Duodenal mucosa (tissue), 2 donors: ENCODE measurements at regions not wholly inside any gene's neighbourhood (a gene's known extent, or its start where the extent isn't known, plus 50 kb on each side); places are given as distances from the start of the nearest gene placed in this dataset.

Experiments used
- H3K27ac ChIP-seq: one replicate; pipeline ENCODE4 v1.7.0; 2013; ENCODE audit warnings: low read depth, low read length
- H3K27me3 ChIP-seq, 2 donors: one replicate each; pipeline ENCODE4 v1.7.0; 2013; ENCODE audit warnings: low read length in 2 of 2, control low read depth in 1 of 2; ENCODE audit not compliant: insufficient read depth in 2 of 2, control insufficient read depth in 1 of 2
- H3K36me3 ChIP-seq, 2 donors: one replicate each; pipeline ENCODE4 v1.7.0; 2013; ENCODE audit warnings: low read length in 2 of 2, control low read depth in 1 of 2; ENCODE audit not compliant: insufficient read depth in 2 of 2, control insufficient read depth in 1 of 2
- H3K4me1 ChIP-seq, 2 donors: one replicate each; pipeline ENCODE4 v1.7.0; 2013; ENCODE audit warnings: low read length in 2 of 2, control low read depth in 1 of 2; ENCODE audit not compliant: insufficient read depth in 2 of 2, control insufficient read depth in 1 of 2
- H3K4me3 ChIP-seq, 2 donors: one replicate each; pipeline ENCODE4 v1.7.0; 2013; ENCODE audit warnings: low read length in 2 of 2, low read depth in 1 of 2
- H3K9ac ChIP-seq, 2 donors: one replicate each; pipeline ENCODE4 v1.7.0; 2013; ENCODE audit warnings: low read length in 2 of 2, low read depth in 1 of 2
- H3K9me3 ChIP-seq, 2 donors: one replicate each; pipeline ENCODE4 v1.7.0; 2013; ENCODE audit warnings: low read length in 2 of 2, control low read depth in 1 of 2; ENCODE audit not compliant: control insufficient read depth in 1 of 2

DNA sequence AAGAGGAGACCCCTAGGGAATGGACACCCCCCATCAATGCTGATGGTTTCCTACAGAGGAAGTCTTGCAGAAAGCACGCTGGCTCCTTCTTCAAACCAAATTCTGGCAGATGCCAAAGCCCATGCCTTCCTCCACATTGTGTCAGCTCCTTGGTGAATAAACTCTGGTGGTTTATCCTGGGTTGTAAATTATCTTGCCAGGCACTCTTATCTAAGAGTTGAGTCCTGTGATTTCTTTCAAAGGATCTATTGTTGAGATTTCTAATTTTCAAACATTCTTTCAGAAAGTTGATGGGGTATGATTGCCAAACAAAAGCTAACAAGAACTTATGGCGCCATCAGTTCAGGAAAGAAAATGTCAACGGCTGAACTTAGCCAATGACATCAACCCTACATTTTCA lies 160.4 kb downstream of the NSG2 start:
- no peaks in the 10 kb centered on the region for H3K4me1 ChIP-seq
- no peak overlapping the region for H3K4me3 ChIP-seq
- no peak overlapping the region for H3K9ac ChIP-seq
- peaks cover 3 to 6% of the 10 kb centered on the region in 2 donors for H3K27me3 ChIP-seq
- H3K36me3 ChIP-seq: no peaks in the 10 kb centered on the region
- no peak overlapping the region for H3K27ac ChIP-seq
- H3K9me3 ChIP-seq: no peaks in the 10 kb centered on the region

DNA sequence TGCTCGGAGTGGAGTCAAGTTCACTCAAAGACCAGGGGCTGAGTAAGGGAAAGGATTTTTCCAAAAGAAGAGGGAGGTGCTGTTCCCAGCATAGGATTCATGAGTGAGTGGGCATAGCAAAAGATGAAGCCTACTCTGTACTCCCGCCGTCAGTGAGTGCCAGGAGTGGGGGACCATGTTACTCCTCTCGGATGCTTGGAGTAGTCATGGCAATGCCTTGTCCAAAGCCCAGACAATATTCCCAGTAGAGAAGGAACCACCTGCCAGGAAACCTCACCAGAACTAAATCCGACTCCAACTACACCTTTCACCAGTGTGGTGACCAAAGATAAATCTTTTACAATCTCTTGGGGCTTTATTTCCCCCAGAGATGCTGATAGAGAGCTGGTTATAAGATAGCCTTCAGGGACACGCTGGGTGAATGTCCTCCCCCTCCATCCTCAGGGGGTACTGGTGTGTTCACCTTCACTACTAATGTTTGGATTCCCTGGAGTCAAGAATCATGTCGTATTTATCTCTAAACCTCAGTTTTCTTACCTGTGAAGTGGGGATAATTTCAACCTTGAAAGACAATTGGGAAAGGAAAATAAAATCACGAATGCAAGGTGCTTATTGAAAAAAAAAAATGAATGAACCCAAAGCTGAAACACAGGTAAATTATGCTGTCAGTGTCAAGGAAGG lies 165.2 kb downstream of the NSG2 start:
- no peak overlapping the region for H3K4me3 ChIP-seq
- no peaks in the 10 kb centered on the region for H3K9me3 ChIP-seq
- no peak overlapping the region for H3K9ac ChIP-seq
- H3K27ac ChIP-seq: no peak overlapping the region
- H3K27me3 ChIP-seq: peaks cover 3 to 4% of the 10 kb centered on the region in 2 donors
- H3K4me1 ChIP-seq: no peaks in the 10 kb centered on the region
- H3K36me3 ChIP-seq: no peaks in the 10 kb centered on the region

DNA sequence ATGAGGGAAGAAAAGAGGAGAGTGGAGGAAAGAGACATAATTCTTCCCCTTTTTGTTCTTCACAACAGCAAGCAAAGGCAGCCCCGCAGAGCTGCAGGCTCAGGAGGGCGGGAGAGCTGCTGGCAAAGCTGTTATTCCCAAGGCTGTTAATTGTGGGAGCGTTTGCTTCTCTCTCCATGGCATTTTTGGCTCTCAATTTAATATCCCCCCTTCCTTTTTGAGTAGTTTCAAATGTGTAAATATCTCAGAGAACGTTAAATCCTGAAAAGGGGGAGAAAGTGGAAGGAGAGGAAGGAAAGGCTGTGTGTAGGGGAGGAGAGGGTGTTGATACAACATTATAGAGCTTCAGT lies 165.7 kb downstream of the NSG2 start:
- H3K9ac ChIP-seq: no peak overlapping the region
- peaks cover 3% of the 10 kb centered on the region in 2 donors for H3K27me3 ChIP-seq
- no peaks in the 10 kb centered on the region for H3K9me3 ChIP-seq
- no peak overlapping the region for H3K27ac ChIP-seq
- no peaks in the 10 kb centered on the region for H3K36me3 ChIP-seq
- H3K4me1 ChIP-seq: no peaks in the 10 kb centered on the region
- H3K4me3 ChIP-seq: no peak overlapping the region

DNA sequence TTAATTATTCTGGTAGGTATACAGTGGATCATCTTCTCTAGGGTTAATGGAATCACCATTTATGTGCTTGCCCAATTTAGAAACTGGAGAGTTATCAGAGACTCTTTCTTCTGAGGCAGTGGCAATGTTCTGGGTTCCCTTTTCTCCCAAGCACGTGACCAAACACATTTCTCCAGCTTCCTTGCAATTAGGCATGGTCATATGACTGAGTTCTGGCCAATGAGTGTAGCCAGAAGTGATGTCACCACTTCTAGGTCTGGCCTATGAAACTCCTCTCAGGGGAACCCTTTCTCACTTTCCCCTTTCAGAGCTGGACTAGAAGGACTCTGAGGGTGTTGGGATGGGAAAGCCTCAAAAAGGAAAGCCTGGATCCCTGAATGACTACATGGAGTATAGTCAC lies 172.0 kb downstream of the NSG2 start:
- Histone ChIP-seq H3K36me3 (no peaks in the 10 kb centered on the region), H3K9ac (no peak overlapping the region), H3K4me3 (no peak overlapping the region), H3K4me1 (no peaks in the 10 kb centered on the region), H3K9me3 (no peaks in the 10 kb centered on the region), H3K27me3 (peaks cover 3 to 7% of the 10 kb centered on the region in 2 donors), H3K27ac (no peak overlapping the region)

DNA sequence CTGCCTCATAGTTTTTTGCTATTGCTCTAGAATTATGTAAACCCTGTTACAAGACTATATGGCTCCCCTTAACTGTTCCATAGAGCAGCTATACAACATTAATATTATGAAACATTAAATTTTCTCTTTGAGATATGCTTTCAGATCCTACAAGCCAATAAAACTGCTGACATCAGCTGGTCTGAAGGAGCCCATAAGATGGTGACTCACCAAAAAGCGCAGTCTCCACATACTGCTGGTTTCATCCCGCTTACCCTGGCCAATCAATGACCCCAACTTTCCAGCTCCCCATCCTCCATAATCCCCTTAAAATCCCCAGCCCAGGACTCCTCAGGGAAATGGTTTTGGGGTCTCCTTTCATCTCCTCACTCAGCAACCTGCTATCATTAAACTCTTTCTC lies 172.7 kb downstream of the NSG2 start:
- Histone ChIP-seq H3K9ac (no peak overlapping the region), H3K27me3 (peaks cover 3 to 7% of the 10 kb centered on the region in 2 donors), H3K27ac (no peak overlapping the region), H3K9me3 (no peaks in the 10 kb centered on the region), H3K36me3 (no peaks in the 10 kb centered on the region), H3K4me3 (no peak overlapping the region), H3K4me1 (no peaks in the 10 kb centered on the region)

DNA sequence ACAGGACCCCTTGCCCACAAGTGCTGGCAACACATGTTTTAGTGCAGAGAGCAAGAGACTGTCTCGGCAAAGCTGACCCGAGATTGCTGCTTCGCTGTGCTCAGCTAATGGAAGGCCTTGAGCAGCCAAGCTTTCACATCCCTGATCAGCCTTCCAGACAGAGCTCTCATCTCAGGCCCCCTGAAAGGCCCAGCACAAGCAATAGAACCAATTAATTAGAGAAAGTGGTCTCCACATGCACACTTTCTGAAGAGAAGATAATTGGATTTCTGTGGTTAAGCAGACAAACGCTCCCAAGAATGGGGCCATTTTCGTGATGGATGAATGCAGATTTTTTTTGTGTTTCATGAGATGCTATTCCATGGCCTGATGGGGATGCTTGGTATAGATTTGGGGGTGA lies 174.9 kb downstream of the NSG2 start:
- Histone ChIP-seq H3K9ac (no peak overlapping the region), H3K36me3 (no peaks in the 10 kb centered on the region), H3K4me1 (no peaks in the 10 kb centered on the region), H3K27me3 (peaks cover 3 to 7% of the 10 kb centered on the region in 2 donors), H3K4me3 (no peak overlapping the region), H3K9me3 (no peaks in the 10 kb centered on the region), H3K27ac (no peak overlapping the region)

DNA sequence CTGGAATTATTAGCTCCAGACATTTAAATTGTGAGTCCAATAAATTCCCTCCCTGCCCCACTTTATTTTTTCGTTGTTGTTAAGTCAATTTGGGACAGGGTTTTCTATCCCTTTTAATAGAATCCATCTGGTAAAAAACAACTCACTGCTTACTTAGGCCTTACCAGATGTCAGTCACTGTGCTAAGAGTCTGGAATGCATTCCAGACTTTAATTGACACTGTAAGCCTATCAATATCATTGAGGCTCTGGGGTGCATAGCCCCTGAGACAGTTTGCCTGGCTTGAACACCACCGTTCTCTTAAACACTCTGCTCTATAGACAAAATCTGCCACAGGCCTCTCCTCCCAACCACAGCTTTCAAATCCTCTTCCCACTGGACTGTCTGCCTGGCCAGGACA lies 175.9 kb downstream of the NSG2 start:
- H3K9ac ChIP-seq: no peak overlapping the region
- no peak overlapping the region for H3K4me3 ChIP-seq
- H3K36me3 ChIP-seq: no peaks in the 10 kb centered on the region
- no peaks in the 10 kb centered on the region for H3K9me3 ChIP-seq
- H3K4me1 ChIP-seq: no peaks in the 10 kb centered on the region
- peaks cover 3 to 7% of the 10 kb centered on the region in 2 donors for H3K27me3 ChIP-seq
- no peak overlapping the region for H3K27ac ChIP-seq

DNA sequence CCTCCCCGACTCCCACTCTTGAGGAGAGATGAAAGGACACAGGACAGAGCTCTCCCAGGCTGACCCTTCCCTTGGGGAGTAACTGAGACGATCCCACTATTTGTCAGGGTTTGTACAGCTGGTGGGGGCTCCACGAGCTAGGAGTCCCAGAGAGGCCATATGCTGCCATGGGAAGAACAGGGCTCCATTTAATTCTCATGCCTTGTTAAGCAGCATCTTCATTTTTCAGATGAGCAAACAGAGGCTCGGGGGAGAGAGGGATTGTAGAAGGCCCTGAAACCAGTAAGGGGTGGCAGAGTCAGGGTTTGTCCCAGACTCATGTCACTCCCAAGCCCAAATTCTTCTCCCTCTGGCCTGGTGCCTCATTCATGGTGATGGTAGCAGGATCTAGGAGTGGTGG lies 176.4 kb downstream of the NSG2 start:
- no peaks in the 10 kb centered on the region for H3K36me3 ChIP-seq
- H3K9ac ChIP-seq: no peak overlapping the region
- no peaks in the 10 kb centered on the region for H3K9me3 ChIP-seq
- H3K4me1 ChIP-seq: no peaks in the 10 kb centered on the region
- no peak overlapping the region for H3K4me3 ChIP-seq
- H3K27me3 ChIP-seq: peaks cover 3 to 7% of the 10 kb centered on the region in 2 donors
- no peak overlapping the region for H3K27ac ChIP-seq

DNA sequence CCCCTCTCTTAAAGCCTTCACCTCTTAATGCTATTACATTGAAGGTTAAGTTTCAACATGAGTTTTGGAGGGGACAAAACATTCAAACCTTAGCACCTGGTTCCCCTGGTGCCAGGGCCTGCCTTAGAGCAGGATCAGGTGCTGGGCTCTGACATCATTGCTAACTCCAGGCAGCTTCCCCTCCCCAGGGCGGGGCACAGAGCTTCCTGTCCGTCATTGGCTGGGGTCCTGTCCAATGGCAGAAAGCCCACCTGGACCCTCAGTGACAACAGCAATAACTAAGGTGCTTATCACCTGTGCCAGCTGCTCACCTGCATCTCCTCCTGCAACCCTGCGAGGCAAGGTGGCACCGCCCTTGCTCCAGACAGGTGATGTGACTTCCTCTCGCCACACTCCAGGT lies 177.4 kb downstream of the NSG2 start:
- peaks cover 0 to 3% of the 10 kb centered on the region in 2 donors for H3K27me3 ChIP-seq
- H3K9me3 ChIP-seq: no peaks in the 10 kb centered on the region
- no peaks in the 10 kb centered on the region for H3K36me3 ChIP-seq
- H3K27ac ChIP-seq: no peak overlapping the region
- no peak overlapping the region for H3K4me3 ChIP-seq
- no peak overlapping the region for H3K9ac ChIP-seq
- no peaks in the 10 kb centered on the region for H3K4me1 ChIP-seq

DNA sequence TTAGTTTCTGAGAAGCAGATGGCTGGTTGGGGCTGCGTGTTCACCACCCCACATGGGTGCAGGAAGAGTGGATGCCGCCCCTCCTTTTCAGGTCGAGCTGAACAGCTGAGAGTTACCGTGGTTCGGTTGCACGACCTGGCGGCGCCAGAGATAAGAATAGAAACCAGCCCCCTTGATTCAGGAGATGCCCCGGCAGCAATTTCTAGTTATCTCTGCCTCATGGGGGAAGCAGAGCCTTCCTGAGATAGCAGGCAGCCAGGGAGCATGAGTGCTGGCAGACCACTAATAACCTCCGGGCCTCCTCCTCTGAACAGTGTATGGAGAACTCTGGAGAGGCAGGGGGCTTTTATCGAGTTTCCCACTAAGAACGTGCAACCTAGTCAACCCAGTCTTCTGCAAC lies 177.8 kb downstream of the NSG2 start:
- H3K36me3 ChIP-seq: no peaks in the 10 kb centered on the region
- H3K27ac ChIP-seq: no peak overlapping the region
- H3K4me3 ChIP-seq: no peak overlapping the region
- H3K27me3 ChIP-seq: peaks cover 0 to 3% of the 10 kb centered on the region in 2 donors
- no peaks in the 10 kb centered on the region for H3K9me3 ChIP-seq
- no peak overlapping the region for H3K9ac ChIP-seq
- no peaks in the 10 kb centered on the region for H3K4me1 ChIP-seq

DNA sequence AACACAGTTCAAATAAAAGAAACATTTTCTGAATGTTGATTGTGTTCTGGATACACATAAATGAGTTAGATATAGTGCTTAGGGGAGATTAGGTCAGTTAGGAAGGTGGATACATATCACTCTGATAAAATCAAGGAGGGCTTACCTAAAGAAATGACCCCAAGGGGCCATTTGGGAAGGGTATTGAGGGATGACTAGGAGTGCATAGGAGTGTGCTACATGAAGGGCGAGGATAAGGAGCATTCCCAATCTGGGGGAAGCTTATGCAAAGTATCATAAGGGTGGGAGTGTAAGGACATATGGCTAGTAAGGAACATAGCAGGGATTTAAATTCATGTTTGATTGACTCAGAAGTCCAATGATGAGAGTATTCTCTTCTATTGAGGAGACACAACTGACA lies 183.6 kb downstream of the NSG2 start:
- Histone ChIP-seq H3K27me3 (peaks cover 0 to 1% of the 10 kb centered on the region in 2 donors), H3K4me1 (no peaks in the 10 kb centered on the region), H3K4me3 (no peak overlapping the region), H3K9me3 (no peaks in the 10 kb centered on the region), H3K9ac (no peak overlapping the region), H3K27ac (no peak overlapping the region), H3K36me3 (no peaks in the 10 kb centered on the region)
